ENCODE measurements at regions not wholly inside any gene's neighbourhood (a gene's known extent, or its start where the extent isn't known, plus 50 kb on each side); places are given as distances from the start of the nearest gene placed in this dataset.

DNA sequence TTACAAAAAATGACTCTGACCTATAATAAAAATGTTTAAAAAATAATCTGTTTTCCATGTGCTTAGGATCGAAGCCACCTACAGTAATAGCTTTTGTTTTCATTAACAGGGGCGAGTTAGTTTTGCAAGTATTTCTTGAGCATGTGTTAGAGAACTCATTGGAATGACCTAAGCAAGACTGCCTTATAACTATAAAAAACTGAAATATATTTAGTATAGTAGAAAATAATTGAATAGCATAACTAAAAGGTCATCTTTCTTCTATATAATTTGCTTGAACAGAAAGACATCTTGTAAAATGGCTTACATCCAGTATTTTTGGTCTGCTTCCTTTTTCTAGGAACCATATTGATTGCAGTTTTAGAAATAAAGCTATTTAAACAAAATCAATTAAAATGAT lies 241.5 kb upstream of the NRIP1 start:
- no peak for TF ChIP-seq POLR2AphosphoS5 (IDR thresholded peaks at IDR 0.05)
- TF ChIP-seq, protein P1, sequence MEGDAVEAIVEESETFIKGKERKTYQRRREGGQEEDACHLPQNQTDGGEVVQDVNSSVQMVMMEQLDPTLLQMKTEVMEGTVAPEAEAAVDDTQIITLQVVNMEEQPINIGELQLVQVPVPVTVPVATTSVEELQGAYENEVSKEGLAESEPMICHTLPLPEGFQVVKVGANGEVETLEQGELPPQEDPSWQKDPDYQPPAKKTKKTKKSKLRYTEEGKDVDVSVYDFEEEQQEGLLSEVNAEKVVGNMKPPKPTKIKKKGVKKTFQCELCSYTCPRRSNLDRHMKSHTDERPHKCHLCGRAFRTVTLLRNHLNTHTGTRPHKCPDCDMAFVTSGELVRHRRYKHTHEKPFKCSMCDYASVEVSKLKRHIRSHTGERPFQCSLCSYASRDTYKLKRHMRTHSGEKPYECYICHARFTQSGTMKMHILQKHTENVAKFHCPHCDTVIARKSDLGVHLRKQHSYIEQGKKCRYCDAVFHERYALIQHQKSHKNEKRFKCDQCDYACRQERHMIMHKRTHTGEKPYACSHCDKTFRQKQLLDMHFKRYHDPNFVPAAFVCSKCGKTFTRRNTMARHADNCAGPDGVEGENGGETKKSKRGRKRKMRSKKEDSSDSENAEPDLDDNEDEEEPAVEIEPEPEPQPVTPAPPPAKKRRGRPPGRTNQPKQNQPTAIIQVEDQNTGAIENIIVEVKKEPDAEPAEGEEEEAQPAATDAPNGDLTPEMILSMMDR (IDR thresholded peaks at IDR 0.05), result no peak
- TF ChIP-seq EP300 (IDR thresholded peaks at IDR 0.05), result no peak
- no peak for TF ChIP-seq POLR2A (IDR thresholded peaks at IDR 0.05)
